Uterus (tissue), 3 donors: ENCODE measurements at regions not wholly inside any gene's neighbourhood (a gene's known extent, or its start where the extent isn't known, plus 50 kb on each side); places are given as distances from the start of the nearest gene placed in this dataset.
A peak's percentile ranks its signal among the peaks of the same experiment; 100 is the strongest.

Source experiments
- DNase-seq, 2 donors: peaks; one replicate each; pipeline ENCODE4 v3.0.0-alpha.2; 2019 to 2020
- H3K27ac ChIP-seq, 2 donors: fragments of 200-600 bp; sonication (generic); 1 replicate in 1 of 2; 2 replicates in 1 of 2; pipeline ENCODE4 v1.5.1; 2016 to 2018
- H3K27me3 ChIP-seq, 2 donors: fragments of 200-600 bp; sonication (generic); one replicate each; pipeline ENCODE4 v1.5.1; 2018 to 2019; ENCODE audit warnings: control low read depth in 1 of 2
- H3K36me3 ChIP-seq, 2 donors: fragments of 200-600 bp; sonication (generic); one replicate each; pipeline ENCODE4 v1.5.1; 2019; ENCODE audit warnings: control low read depth in 1 of 2
- H3K4me1 ChIP-seq, 2 donors: fragments of 200-600 bp; sonication (generic); one replicate each; pipeline ENCODE4 v1.5.1; 2018 to 2019; ENCODE audit warnings: control low read depth in 1 of 2
- H3K4me3 ChIP-seq, 2 donors: fragments of 200-600 bp; sonication (generic); 1 replicate in 1 of 2; 2 replicates in 1 of 2; pipeline ENCODE4 v1.5.1; 2018 to 2019; ENCODE audit warnings: mild to moderate bottlenecking in 1 of 2
- H3K9me3 ChIP-seq, 2 donors: fragments of 200-600 bp; sonication (generic); one replicate each; pipeline ENCODE4 v1.5.1; 2019; ENCODE audit warnings: control low read depth in 1 of 2
- POLR2A ChIP-seq, 2 donors: fragments of 450-650 bp; IDR thresholded peaks; one replicate each; pipeline ENCODE4 v1.6.1; 2016; ENCODE audit warnings: antibody characterized with exemption in 2 of 2, mild to moderate bottlenecking in 1 of 2, moderate library complexity in 1 of 2
- intact Hi-C: fragments of 100-400 bp; cut with DNase I; formaldehyde crosslinking; loops from one replicate; pipeline ENCODE4 v1.15.1; 2023; ENCODE audit warnings: low total_unique reads
- TF ChIP-seq, protein P1 (sequence below), 4 experiments: fragments of 200-600 bp in 2 of 4; fragments of 450-650 bp in 2 of 4; sonication (generic) in 2 of 4; IDR thresholded peaks; one replicate each; pipeline ENCODE4 v1.5.1; 2016 to 2019; ENCODE audit warnings: antibody characterized with exemption in 4 of 4, mild to moderate bottlenecking in 2 of 4, moderate library complexity in 1 of 4
- donor health status: DM: yes; HTN: yes; CAD: no.

- H3K4me1 ChIP-seq, result peaks cover 0 to 14% of the 10 kb centered on the region in 2 donors
- intact Hi-C loops, result no loop called here
- H3K9me3 ChIP-seq, result no peaks in the 10 kb centered on the region
- TF ChIP-seq POLR2A (IDR thresholded peaks at IDR 0.05), result no peak
- TF ChIP-seq, protein P1, sequence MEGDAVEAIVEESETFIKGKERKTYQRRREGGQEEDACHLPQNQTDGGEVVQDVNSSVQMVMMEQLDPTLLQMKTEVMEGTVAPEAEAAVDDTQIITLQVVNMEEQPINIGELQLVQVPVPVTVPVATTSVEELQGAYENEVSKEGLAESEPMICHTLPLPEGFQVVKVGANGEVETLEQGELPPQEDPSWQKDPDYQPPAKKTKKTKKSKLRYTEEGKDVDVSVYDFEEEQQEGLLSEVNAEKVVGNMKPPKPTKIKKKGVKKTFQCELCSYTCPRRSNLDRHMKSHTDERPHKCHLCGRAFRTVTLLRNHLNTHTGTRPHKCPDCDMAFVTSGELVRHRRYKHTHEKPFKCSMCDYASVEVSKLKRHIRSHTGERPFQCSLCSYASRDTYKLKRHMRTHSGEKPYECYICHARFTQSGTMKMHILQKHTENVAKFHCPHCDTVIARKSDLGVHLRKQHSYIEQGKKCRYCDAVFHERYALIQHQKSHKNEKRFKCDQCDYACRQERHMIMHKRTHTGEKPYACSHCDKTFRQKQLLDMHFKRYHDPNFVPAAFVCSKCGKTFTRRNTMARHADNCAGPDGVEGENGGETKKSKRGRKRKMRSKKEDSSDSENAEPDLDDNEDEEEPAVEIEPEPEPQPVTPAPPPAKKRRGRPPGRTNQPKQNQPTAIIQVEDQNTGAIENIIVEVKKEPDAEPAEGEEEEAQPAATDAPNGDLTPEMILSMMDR (IDR thresholded peaks at IDR 0.05), result no peak
- no peak overlapping the region for H3K4me3 ChIP-seq
- peak overlapping the region; percentile 43 to 65 for H3K27ac ChIP-seq
- H3K27me3 ChIP-seq, result no peaks in the 10 kb centered on the region
- H3K36me3 ChIP-seq, result no peaks in the 10 kb centered on the region
- DNase-seq, result no peak
These were observed 60.0 kb upstream of the CCDC91 start for GRCh38 chr12:28130234-28130624.

GRCh38 chr12:28130625-28131598 lies 59.3 kb upstream of the CCDC91 start:
- DNase-seq, result peak; percentile 64 to 72

GRCh38 chr12:28132398-28132797 lies 57.9 kb upstream of the CCDC91 start:
- Histone ChIP-seq H3K9me3 (no peaks in the 10 kb centered on the region), H3K27me3 (no peaks in the 10 kb centered on the region), H3K36me3 (no peaks in the 10 kb centered on the region), H3K27ac (no peak overlapping the region), H3K4me3 (no peak overlapping the region), H3K4me1 (peaks cover 0 to 14% of the 10 kb centered on the region in 2 donors)
- TF ChIP-seq POLR2A (IDR thresholded peaks at IDR 0.05), result no peak
- TF ChIP-seq, protein P1 (IDR thresholded peaks at IDR 0.05), result no peak
- intact Hi-C loops, result no loop called here
- DNase-seq, result no peak

More at GRCh38 chr12:28130625-28131598, 59.3 kb upstream of the CCDC91 start:
- Histone ChIP-seq H3K27me3 (no peaks in the 10 kb centered on the region), H3K4me3 (no peak overlapping the region), H3K27ac (peak overlapping the region; percentile 43 to 65), H3K9me3 (no peaks in the 10 kb centered on the region), H3K4me1 (peaks cover 0 to 14% of the 10 kb centered on the region in 2 donors), H3K36me3 (no peaks in the 10 kb centered on the region)
- TF ChIP-seq, protein P1 (IDR thresholded peaks at IDR 0.05), result no peak
- no peak for TF ChIP-seq POLR2A (IDR thresholded peaks at IDR 0.05)
- intact Hi-C loops, result no loop called here

GRCh38 chr12:28135801-28136439 lies 54.3 kb upstream of the CCDC91 start:
- intact Hi-C loops, result no loop called here
- Histone ChIP-seq H3K4me1 (peaks cover 0 to 9% of the 10 kb centered on the region in 2 donors), H3K36me3 (no peaks in the 10 kb centered on the region), H3K27ac (no peak overlapping the region), H3K4me3 (no peak overlapping the region), H3K27me3 (no peaks in the 10 kb centered on the region), H3K9me3 (no peaks in the 10 kb centered on the region)
- TF ChIP-seq, protein P1 (IDR thresholded peaks at IDR 0.05), result no peak
- no peak for TF ChIP-seq POLR2A (IDR thresholded peaks at IDR 0.05)
- DNase-seq, result no peak

DNA sequence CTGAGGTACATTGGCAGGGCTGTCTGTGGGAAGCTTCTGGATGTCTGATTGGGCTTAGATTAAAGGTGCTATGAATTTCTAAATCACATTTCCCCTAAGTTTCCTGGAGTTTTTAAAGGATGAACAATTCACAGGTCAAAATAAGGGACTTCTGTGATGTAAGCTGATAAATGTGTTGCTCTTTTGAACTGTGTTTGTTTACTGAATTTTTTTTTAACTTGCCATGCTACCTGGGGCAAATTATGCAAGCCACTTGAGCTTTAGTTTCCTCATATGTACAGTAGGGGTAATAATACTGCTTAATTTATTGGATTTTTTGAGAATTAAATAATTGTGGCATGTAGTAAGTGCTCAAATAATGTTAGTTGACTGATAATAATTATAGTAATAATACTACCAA lies 52.8 kb upstream of the CCDC91 start:
- H3K27ac ChIP-seq, result no peak overlapping the region
- no peaks in the 10 kb centered on the region for H3K9me3 ChIP-seq
- intact Hi-C loops, result no loop called here
- TF ChIP-seq, protein P1 (IDR thresholded peaks at IDR 0.05), result no peak
- TF ChIP-seq POLR2A (IDR thresholded peaks at IDR 0.05), result no peak
- no peaks in the 10 kb centered on the region for H3K4me1 ChIP-seq
- no peaks in the 10 kb centered on the region for H3K27me3 ChIP-seq
- no peak for DNase-seq
- no peaks in the 10 kb centered on the region for H3K36me3 ChIP-seq
- no peak overlapping the region for H3K4me3 ChIP-seq
